ENCODE measurements at regions not wholly inside any gene's neighbourhood (a gene's known extent, or its start where the extent isn't known, plus 50 kb on each side); places are given as distances from the start of the nearest gene placed in this dataset.

DNA sequence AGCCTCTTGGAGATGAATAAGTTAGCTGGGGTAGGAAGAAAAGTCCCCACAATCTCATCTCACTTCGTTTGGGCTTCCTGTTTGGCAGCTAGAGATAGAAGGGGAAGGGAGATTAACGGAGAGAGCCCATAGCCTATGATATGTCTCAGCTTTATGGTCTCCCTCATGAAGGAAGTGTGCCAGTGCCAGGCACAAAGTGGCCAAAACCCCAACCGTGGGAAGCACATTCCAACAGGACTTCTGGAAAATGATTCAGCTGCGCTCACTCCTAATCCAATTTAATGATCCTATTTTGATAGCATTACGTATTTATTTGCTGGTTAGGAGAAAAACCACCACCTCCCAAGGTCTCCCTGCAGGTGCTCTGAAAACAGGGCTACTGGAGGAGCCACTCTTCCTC, 303.1 kb upstream of the CLINT1 start:
- H3K36me3 ChIP-seq (ENCODE audit: control insufficient read depth, insufficient read depth, low read length) = no peaks in the 10 kb centered on the region
- no peaks in the 10 kb centered on the region; the same call in 1 of the 2 replicates for H3K27me3 ChIP-seq (replicated peaks; ENCODE audit: control insufficient read depth, insufficient read depth, low read length)
- TF ChIP-seq, protein P1, sequence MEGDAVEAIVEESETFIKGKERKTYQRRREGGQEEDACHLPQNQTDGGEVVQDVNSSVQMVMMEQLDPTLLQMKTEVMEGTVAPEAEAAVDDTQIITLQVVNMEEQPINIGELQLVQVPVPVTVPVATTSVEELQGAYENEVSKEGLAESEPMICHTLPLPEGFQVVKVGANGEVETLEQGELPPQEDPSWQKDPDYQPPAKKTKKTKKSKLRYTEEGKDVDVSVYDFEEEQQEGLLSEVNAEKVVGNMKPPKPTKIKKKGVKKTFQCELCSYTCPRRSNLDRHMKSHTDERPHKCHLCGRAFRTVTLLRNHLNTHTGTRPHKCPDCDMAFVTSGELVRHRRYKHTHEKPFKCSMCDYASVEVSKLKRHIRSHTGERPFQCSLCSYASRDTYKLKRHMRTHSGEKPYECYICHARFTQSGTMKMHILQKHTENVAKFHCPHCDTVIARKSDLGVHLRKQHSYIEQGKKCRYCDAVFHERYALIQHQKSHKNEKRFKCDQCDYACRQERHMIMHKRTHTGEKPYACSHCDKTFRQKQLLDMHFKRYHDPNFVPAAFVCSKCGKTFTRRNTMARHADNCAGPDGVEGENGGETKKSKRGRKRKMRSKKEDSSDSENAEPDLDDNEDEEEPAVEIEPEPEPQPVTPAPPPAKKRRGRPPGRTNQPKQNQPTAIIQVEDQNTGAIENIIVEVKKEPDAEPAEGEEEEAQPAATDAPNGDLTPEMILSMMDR (IDR thresholded peaks at IDR 0.05; ENCODE audit: insufficient read depth, low read length, poor library complexity, severe bottlenecking) = no peak
- H3K4me3 ChIP-seq (replicated peaks; ENCODE audit: low read depth, low read length) = no peak overlapping the region
- DNase-seq (ENCODE audit: extremely low read depth, insufficient read length) = no peak

DNA sequence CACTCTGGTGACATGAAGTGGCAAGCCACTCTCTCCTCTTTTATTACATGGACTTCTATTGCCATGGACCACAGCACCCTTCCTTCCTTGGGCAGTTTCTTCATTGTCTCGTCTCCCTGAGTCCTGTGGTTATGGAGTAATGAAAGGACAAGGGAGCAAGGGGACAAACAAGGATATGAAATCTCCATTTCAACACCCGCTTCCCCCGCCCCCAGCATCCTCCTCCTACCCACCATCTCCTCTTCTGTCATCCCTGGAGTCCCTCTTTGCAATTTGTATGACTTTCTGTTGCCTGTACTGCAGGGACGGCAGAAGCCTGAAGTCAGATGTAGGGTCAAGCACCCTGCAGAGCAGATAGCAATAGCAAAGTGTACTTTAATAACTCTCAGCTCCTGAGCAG, 300.7 kb upstream of the CLINT1 start:
- no peak for DNase-seq (ENCODE audit: extremely low read depth, insufficient read length)
- no peak overlapping the region for H3K4me3 ChIP-seq (replicated peaks; ENCODE audit: low read depth, low read length)
- H3K36me3 ChIP-seq (ENCODE audit: control insufficient read depth, insufficient read depth, low read length) = no peaks in the 10 kb centered on the region
- TF ChIP-seq, protein P1 (IDR thresholded peaks at IDR 0.05; ENCODE audit: insufficient read depth, low read length, poor library complexity, severe bottlenecking) = no peak
- H3K27me3 ChIP-seq (replicated peaks; ENCODE audit: control insufficient read depth, insufficient read depth, low read length) = no peaks in the 10 kb centered on the region; the same call in 1 of the 2 replicates

DNA sequence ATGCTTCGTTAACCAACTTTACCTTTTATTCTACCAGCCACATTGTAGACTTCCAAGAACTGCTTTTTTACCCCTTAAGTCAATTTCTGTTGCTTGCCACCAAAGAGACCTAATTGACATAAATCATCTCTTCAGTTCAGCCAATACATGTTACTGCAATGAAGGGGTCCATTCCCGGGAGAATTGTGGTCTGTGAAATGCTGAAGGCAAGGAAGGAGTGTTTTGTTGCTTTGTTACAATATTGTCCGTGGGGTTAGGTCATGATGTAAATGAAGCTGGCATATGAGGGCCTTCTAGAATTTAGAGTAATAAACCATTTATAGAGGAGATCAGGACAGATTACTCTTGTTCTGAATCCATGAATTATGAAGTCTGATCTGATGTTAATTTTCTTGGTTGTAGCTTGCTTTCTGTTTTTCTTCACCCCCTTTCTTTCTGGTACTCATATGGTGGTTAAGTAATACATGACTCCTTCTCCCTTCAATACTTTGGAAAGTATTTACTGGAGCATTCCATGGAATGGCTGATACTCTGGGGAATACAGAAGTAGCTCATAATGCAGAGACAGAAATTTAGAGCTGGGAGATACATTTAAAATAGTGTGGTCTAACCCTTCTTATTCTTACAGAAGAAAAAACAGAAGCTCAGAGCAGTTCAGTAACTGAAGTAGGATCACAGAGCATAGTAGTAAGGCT, 297.0 kb upstream of the CLINT1 start:
- no peaks in the 10 kb centered on the region for H3K36me3 ChIP-seq (ENCODE audit: control insufficient read depth, insufficient read depth, low read length)
- TF ChIP-seq, protein P1 (IDR thresholded peaks at IDR 0.05; ENCODE audit: insufficient read depth, low read length, poor library complexity, severe bottlenecking) = no peak
- DNase-seq (ENCODE audit: extremely low read depth, insufficient read length) = no peak
- no peaks in the 10 kb centered on the region; the same call in 1 of the 2 replicates for H3K27me3 ChIP-seq (replicated peaks; ENCODE audit: control insufficient read depth, insufficient read depth, low read length)
- H3K4me3 ChIP-seq (replicated peaks; ENCODE audit: low read depth, low read length) = no peak overlapping the region

DNA sequence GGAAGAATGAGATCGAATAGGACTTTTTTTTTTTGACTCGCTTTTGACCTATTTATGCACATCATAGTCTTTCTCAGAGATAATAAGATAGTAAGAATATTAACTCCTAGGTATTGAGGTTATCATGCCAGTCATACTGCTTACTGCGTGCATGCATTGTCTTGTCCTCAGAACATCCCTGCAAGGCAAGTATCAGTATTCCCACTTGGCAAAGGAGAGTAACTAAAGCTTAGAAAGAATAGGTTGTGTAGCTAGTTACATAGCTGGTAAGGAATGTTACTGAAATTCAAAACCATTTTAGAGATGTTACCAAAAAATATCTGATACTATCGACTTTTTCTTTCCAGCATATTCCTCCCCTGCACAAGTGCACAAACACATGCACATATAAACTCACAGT, 296.1 kb upstream of the CLINT1 start:
- H3K27me3 ChIP-seq (replicated peaks; ENCODE audit: control insufficient read depth, insufficient read depth, low read length) = no peaks in the 10 kb centered on the region; the same call in 1 of the 2 replicates
- H3K4me3 ChIP-seq (replicated peaks; ENCODE audit: low read depth, low read length) = no peak overlapping the region
- TF ChIP-seq, protein P1 (IDR thresholded peaks at IDR 0.05; ENCODE audit: insufficient read depth, low read length, poor library complexity, severe bottlenecking) = no peak
- DNase-seq (ENCODE audit: extremely low read depth, insufficient read length) = no peak
- no peaks in the 10 kb centered on the region for H3K36me3 ChIP-seq (ENCODE audit: control insufficient read depth, insufficient read depth, low read length)

DNA sequence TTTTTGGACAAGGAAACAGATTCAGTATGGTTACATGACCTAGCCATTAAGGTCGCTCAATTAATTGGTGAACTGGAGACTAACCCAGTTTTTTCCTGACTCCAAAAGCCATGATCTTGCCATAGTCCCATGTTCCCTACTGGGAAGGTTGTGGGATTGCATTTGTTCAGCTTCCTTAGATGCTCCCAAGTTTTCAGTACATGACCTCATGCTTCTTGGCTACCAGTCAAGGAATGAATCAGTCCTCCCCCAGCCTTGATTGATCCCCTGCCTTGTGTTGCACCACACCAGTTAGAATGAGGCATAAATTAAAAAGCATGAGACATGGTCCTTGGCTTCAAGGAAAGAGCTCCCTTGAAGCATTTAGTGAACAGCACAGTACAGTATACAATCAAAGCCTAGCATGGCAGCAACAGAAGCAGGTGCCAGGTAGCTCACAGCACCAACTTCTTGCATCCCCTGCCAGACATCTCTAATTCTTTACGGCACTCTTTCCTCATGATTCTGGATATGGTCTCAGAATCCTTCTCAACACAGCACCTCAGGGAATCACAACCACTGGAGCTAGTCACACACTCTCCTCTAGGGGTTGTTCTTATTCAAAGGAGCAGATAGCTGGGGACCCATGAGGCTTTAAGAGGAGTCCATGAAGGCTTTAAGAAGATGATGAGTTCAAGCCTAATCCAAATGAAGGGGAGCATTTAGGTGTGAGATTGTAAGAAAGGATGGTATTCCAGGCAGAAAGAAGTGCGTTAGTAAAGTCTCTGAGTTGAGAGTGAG, 295.5 kb upstream of the CLINT1 start:
- no peak for DNase-seq (ENCODE audit: extremely low read depth, insufficient read length)
- H3K4me3 ChIP-seq (replicated peaks; ENCODE audit: low read depth, low read length) = no peak overlapping the region
- no peaks in the 10 kb centered on the region; the same call in 1 of the 2 replicates for H3K27me3 ChIP-seq (replicated peaks; ENCODE audit: control insufficient read depth, insufficient read depth, low read length)
- TF ChIP-seq, protein P1 (IDR thresholded peaks at IDR 0.05; ENCODE audit: insufficient read depth, low read length, poor library complexity, severe bottlenecking) = no peak
- H3K36me3 ChIP-seq (ENCODE audit: control insufficient read depth, insufficient read depth, low read length) = no peaks in the 10 kb centered on the region

Measured in GM06990 (cell line).